ENCODE measurements at regions not wholly inside any gene's neighbourhood (a gene's known extent, or its start where the extent isn't known, plus 50 kb on each side); places are given as distances from the start of the nearest gene placed in this dataset.

DNA sequence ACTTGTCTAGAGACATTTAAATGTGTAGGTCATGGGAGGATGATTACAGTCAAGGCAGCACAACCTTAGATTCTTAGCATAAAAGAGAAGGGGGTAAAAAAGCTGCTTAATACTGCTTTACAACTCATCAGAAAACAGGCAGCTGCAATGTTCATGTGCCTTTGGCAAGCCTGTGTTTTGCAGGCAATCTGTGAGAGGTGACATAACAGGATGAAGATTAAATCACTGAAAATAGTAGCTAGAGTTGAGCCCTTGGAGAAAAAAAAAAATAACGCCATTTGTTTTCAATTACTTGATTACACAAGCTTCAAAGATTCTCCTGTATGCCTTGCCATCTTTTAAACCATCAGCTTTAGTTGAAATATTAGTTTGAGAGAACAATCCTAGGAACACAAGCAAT, 847.6 kb upstream of the LCORL start:
- Histone ChIP-seq H3K27ac (ENCODE audit: low read depth, low read length) (no peak overlapping the region), H3K9ac (ENCODE audit: low read length) (no peak overlapping the region), H3K36me3 (ENCODE audit: insufficient read depth, low read length) (no peaks in the 10 kb centered on the region), H3K9me3 (ENCODE audit: low read length) (no peaks in the 10 kb centered on the region), H3K27me3 (ENCODE audit: control insufficient read depth in 1 of 2, insufficient read depth in 2 of 2, low read length in 2 of 2) (no peaks in the 10 kb centered on the region), H3K4me3 (ENCODE audit: low read depth in 1 of 2, low read length in 2 of 2) (no peak overlapping the region), H3K4me1 (ENCODE audit: insufficient read depth, low read length) (no peaks in the 10 kb centered on the region)

DNA sequence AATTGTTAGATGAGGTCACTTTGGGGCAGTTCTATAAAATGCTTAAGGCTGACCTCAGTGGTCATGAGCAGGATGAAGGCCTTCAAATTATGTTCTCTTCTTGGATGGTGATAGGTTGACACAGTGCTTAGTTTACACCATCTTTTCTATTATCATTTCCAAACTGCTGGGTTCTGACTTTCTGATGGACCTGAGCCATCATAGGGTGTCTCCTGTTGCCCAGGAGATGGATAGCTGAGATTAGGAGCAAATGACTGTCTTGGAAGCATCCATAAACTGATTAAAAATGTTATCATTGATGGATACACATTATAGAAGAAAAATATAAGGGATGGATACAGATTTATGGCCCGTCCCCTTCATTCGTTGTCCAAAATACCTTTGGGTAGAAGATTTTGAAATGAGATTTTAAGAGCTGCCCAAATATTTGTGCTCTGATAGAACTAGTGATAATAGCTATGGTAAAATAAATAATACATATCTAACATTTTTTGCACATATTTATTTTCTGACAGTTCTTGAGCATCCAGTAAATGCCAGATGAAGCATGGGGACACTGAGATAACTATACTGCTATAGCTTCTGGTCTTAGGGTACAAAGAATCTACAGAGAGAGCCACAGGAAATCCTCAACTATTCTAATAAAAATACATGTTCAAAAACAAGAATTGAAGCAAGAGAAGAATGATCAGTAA, 839.4 kb upstream of the LCORL start:
- H3K27me3 ChIP-seq (ENCODE audit: control insufficient read depth in 1 of 2, insufficient read depth in 2 of 2, low read length in 2 of 2), result no peaks in the 10 kb centered on the region
- no peak overlapping the region for H3K4me3 ChIP-seq (ENCODE audit: low read depth in 1 of 2, low read length in 2 of 2)
- H3K4me1 ChIP-seq (ENCODE audit: insufficient read depth, low read length), result no peaks in the 10 kb centered on the region
- H3K27ac ChIP-seq (ENCODE audit: low read depth, low read length), result no peak overlapping the region
- H3K36me3 ChIP-seq (ENCODE audit: insufficient read depth, low read length), result no peaks in the 10 kb centered on the region
- no peaks in the 10 kb centered on the region for H3K9me3 ChIP-seq (ENCODE audit: low read length)
- H3K9ac ChIP-seq (ENCODE audit: low read length), result no peak overlapping the region

DNA sequence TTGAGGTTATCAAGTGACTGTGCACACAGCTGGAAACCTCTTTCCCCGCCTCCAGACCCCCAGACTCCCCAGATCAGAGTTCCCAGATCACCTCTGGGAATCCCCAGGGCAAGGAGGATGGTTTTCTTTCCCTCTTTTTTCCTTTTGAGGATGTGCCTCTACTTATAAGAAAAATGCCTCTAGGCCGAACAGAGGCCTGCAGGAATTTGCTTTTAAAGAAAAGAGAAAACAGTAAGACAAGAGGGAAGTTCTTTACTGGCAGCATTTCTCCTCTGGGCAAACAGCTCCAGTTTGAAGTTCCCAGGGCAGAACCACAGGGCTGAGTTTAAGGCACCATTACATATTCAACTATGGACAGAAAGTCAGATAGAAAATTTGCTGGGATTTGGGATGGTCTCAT, 837.9 kb upstream of the LCORL start:
- Histone ChIP-seq H3K27ac (ENCODE audit: low read depth, low read length) (no peak overlapping the region), H3K9me3 (ENCODE audit: low read length) (no peaks in the 10 kb centered on the region), H3K9ac (ENCODE audit: low read length) (no peak overlapping the region), H3K27me3 (ENCODE audit: control insufficient read depth in 1 of 2, insufficient read depth in 2 of 2, low read length in 2 of 2) (no peaks in the 10 kb centered on the region), H3K36me3 (ENCODE audit: insufficient read depth, low read length) (no peaks in the 10 kb centered on the region), H3K4me1 (ENCODE audit: insufficient read depth, low read length) (no peaks in the 10 kb centered on the region), H3K4me3 (ENCODE audit: low read depth in 1 of 2, low read length in 2 of 2) (no peak overlapping the region)

DNA sequence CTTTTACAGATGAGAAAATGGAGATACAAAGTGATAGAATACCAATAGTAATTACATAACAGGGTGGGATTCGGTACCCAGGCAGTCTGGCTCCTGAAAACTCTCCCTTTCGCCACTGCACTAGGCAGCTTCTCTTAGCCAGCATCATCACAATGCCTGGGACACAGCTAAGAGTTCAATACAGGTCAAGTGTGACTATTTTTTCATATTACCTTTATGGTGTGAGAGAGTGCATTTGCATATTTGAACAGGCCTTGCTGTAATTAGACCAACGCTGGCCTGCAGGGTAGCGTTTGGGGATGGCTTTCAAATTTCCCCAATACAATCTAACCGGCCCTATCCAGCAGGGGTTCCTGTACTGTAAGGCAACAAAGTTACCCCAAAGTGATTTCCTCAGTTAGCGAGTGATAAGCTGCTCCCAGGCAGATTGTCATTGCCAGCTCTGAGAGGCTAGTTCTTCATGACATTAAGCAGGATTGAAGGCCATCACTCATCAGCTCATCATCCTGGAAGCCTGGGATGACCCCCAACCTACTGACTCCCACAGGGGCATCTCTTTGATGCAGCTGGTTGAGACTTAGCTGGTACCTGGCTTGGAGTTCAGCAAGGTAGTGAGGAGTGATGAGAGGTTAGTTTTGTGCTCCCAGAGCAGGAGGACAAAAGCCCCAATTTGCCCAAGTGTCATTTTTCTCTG, 836.8 kb upstream of the LCORL start:
- Histone ChIP-seq H3K4me1 (ENCODE audit: insufficient read depth, low read length) (no peaks in the 10 kb centered on the region), H3K9ac (ENCODE audit: low read length) (no peak overlapping the region), H3K4me3 (ENCODE audit: low read depth in 1 of 2, low read length in 2 of 2) (no peak overlapping the region), H3K27me3 (ENCODE audit: control insufficient read depth in 1 of 2, insufficient read depth in 2 of 2, low read length in 2 of 2) (no peaks in the 10 kb centered on the region), H3K27ac (ENCODE audit: low read depth, low read length) (no peak overlapping the region), H3K9me3 (ENCODE audit: low read length) (no peaks in the 10 kb centered on the region), H3K36me3 (ENCODE audit: insufficient read depth, low read length) (no peaks in the 10 kb centered on the region)

DNA sequence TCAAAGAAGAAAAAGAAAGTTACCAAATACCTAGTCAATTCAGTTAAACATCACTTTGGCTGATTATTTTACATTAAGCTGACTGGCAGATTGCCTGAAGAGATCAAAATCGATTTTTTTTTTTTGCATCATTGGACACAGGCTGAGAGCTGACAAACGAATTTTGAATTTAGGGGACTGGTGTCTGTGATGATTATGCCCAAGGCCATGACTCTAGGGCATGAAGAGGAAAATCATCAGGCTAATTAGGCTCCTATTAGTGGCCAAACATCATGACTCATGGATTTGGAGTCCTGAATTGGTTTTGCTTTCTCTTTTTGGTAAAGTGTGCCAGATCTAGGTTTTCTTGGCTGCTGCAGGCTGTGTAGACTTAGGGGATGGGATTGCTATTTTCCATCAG, 829.3 kb upstream of the LCORL start:
- Histone ChIP-seq H3K9ac (ENCODE audit: low read length) (no peak overlapping the region), H3K27ac (ENCODE audit: low read depth, low read length) (no peak overlapping the region), H3K4me1 (ENCODE audit: insufficient read depth, low read length) (peaks cover 23% of the 10 kb centered on the region), H3K4me3 (ENCODE audit: low read depth in 1 of 2, low read length in 2 of 2) (no peak overlapping the region), H3K36me3 (ENCODE audit: insufficient read depth, low read length) (no peaks in the 10 kb centered on the region), H3K27me3 (ENCODE audit: control insufficient read depth in 1 of 2, insufficient read depth in 2 of 2, low read length in 2 of 2) (no peaks in the 10 kb centered on the region), H3K9me3 (ENCODE audit: low read length) (no peaks in the 10 kb centered on the region)

DNA sequence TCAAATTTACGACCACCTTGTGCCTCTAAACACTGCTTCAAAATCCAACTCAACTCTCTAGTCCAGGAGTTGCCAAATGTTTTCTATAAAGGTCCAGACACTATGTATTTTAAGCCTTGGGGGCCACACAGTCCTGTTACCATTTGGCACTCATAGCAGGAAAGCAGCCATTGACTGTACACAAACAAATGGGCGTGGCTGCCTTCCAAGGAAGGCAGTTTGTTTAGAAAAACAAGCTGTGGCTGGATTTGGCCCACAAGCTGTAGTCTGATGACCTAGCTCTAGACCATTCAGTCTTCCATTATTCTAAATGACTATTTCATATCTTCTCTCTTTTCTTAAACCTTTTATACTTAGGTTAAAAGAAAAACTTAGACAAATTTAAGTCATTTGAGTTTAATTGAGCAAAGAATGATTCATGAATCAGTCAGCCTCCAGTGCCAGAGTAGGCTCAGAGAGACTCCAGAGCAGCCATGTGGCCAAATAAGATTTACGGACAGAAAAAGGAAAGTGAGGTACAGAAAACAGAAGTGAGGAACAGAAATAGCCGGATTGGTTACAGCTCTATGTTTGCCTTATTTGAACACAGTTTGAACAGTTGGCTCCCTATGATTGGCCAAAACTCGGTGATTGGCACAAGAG, 825.8 kb upstream of the LCORL start:
- Histone ChIP-seq H3K4me3 (ENCODE audit: low read depth in 1 of 2, low read length in 2 of 2) (no peak overlapping the region), H3K36me3 (ENCODE audit: insufficient read depth, low read length) (no peaks in the 10 kb centered on the region), H3K9me3 (ENCODE audit: low read length) (peaks cover 4% of the 10 kb centered on the region), H3K9ac (ENCODE audit: low read length) (no peak overlapping the region), H3K4me1 (ENCODE audit: insufficient read depth, low read length) (peaks cover 23% of the 10 kb centered on the region), H3K27ac (ENCODE audit: low read depth, low read length) (no peak overlapping the region), H3K27me3 (ENCODE audit: control insufficient read depth in 1 of 2, insufficient read depth in 2 of 2, low read length in 2 of 2) (no peaks in the 10 kb centered on the region)

DNA sequence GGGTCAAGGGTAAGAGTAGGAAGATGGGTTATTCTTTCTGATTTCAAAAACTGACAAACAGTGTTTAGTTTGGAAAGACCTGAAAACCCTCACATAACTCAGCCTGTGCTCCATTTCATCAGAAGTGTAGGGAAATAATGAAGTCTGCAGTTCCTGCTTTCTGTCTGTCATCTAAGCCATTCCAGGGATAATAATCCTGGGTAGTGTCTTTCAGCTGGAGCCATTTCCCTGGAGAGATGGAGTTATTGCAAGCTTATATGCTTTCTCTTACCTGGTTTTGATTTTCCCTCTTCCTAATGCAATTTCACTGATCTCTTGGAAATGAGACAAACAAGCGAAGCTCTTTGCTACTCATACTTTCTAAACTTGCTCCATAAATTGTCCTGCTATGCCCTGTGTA, 824.8 kb upstream of the LCORL start:
- no peak overlapping the region for H3K4me3 ChIP-seq (ENCODE audit: low read depth in 1 of 2, low read length in 2 of 2)
- H3K9me3 ChIP-seq (ENCODE audit: low read length), result peaks cover 4% of the 10 kb centered on the region
- no peaks in the 10 kb centered on the region for H3K36me3 ChIP-seq (ENCODE audit: insufficient read depth, low read length)
- H3K9ac ChIP-seq (ENCODE audit: low read length), result no peak overlapping the region
- no peaks in the 10 kb centered on the region for H3K27me3 ChIP-seq (ENCODE audit: control insufficient read depth in 1 of 2, insufficient read depth in 2 of 2, low read length in 2 of 2)
- no peak overlapping the region for H3K27ac ChIP-seq (ENCODE audit: low read depth, low read length)
- peaks cover 23% of the 10 kb centered on the region for H3K4me1 ChIP-seq (ENCODE audit: insufficient read depth, low read length)

DNA sequence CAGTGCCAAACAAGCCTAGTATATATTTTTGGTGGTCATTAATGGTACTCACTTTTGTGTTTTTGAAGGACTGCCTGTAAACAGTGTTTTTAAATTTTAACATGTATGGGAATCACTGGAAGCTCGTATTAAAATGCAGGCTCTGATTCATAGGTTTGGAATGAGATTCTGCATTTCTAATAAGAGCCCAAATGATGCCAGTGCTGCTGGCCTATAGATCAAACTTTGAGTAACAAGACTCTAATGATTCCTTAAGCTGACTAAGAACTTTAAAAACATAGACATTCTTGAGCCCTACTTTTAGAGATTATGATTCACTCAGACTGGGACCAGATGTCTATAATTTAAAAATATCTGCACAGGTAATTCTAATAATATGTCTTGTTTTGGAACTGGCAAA, 823.2 kb upstream of the LCORL start:
- H3K4me3 ChIP-seq (ENCODE audit: low read depth in 1 of 2, low read length in 2 of 2), result no peak overlapping the region
- no peak overlapping the region for H3K9ac ChIP-seq (ENCODE audit: low read length)
- peaks cover 4% of the 10 kb centered on the region for H3K9me3 ChIP-seq (ENCODE audit: low read length)
- no peaks in the 10 kb centered on the region for H3K27me3 ChIP-seq (ENCODE audit: control insufficient read depth in 1 of 2, insufficient read depth in 2 of 2, low read length in 2 of 2)
- no peak overlapping the region for H3K27ac ChIP-seq (ENCODE audit: low read depth, low read length)
- no peaks in the 10 kb centered on the region for H3K36me3 ChIP-seq (ENCODE audit: insufficient read depth, low read length)
- H3K4me1 ChIP-seq (ENCODE audit: insufficient read depth, low read length), result peaks cover 23% of the 10 kb centered on the region

DNA sequence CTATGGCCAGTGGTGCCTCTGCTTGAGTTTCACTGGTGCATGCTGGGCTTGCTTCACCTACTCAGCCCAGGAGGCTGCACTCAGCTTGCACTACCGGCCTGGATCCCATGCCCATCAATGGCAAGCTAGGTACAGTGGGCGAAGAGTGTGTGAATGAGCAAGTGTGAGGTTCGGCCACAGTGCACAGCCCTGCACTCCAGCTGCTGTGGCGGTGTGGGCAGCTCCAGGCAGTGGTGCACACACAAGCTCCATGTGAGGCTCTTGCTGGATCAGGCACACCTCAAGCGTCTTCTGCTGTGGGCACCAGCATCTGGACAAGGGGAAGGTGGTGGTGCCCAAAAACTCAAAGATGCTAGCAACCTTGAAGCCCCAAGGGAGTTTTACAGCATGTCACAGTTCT, 820.9 kb upstream of the LCORL start:
- Histone ChIP-seq H3K27me3 (ENCODE audit: control insufficient read depth in 1 of 2, insufficient read depth in 2 of 2, low read length in 2 of 2) (no peaks in the 10 kb centered on the region), H3K27ac (ENCODE audit: low read depth, low read length) (no peak overlapping the region), H3K4me1 (ENCODE audit: insufficient read depth, low read length) (peaks cover 10% of the 10 kb centered on the region), H3K36me3 (ENCODE audit: insufficient read depth, low read length) (no peaks in the 10 kb centered on the region), H3K9me3 (ENCODE audit: low read length) (peaks cover 4% of the 10 kb centered on the region), H3K9ac (ENCODE audit: low read length) (no peak overlapping the region), H3K4me3 (ENCODE audit: low read depth in 1 of 2, low read length in 2 of 2) (no peak overlapping the region)

DNA sequence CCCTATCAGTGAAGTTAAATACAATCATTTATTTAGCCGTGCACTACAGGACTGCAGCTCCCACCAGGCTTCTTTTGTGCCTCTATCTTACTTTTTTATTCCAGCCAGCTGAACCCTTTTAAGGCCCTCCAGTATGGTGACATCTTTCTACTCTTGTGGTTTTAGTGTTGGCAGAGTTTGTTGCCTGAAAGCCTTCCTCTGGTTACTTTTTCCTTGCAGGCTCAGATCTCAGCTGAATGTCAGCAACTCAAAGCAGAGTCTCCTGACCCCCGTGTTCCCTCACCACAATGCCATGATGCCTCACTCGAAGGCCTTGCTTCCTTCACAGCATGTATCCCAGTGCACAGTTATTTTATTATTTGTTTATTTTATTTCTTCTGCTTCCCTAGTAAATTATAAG, 818.9 kb upstream of the LCORL start:
- Histone ChIP-seq H3K27me3 (ENCODE audit: control insufficient read depth in 1 of 2, insufficient read depth in 2 of 2, low read length in 2 of 2) (no peaks in the 10 kb centered on the region), H3K27ac (ENCODE audit: low read depth, low read length) (no peak overlapping the region), H3K4me1 (ENCODE audit: insufficient read depth, low read length) (no peaks in the 10 kb centered on the region), H3K36me3 (ENCODE audit: insufficient read depth, low read length) (no peaks in the 10 kb centered on the region), H3K4me3 (ENCODE audit: low read depth in 1 of 2, low read length in 2 of 2) (no peak overlapping the region), H3K9me3 (ENCODE audit: low read length) (peaks cover 4% of the 10 kb centered on the region), H3K9ac (ENCODE audit: low read length) (no peak overlapping the region)

DNA sequence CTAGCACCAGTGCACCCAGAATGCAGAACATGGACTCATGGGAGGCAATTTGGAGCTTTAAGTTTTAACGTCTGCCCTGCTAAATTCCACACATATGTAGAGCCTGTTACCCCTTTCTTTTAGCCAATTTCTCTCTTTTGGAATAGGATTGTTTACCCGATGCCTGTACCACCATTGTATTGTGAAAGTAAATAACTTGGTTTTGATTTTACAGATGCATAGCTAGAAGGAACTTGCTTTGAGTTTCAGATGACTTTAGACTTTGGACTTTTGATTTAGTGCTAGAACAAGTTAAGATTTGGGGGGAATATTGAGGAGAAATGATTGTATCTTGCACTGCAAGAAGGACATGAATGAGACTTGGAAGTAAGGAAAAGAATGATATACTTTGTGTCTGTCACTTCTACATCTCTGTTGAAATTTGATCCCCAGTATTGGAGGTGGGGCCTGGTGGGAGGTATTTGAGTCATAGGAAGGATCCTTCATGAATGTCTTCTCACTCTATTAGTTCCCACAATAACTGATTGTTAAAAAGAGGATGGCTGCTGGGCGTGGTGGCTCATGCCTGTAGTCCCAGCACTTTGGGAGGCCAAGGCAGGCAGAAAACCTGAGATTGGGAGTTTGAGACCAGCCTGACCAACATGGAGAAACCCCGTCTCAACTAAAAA, 794.8 kb upstream of the LCORL start:
- no peaks in the 10 kb centered on the region for H3K9me3 ChIP-seq (ENCODE audit: low read length)
- no peaks in the 10 kb centered on the region for H3K36me3 ChIP-seq (ENCODE audit: insufficient read depth, low read length)
- no peak overlapping the region for H3K9ac ChIP-seq (ENCODE audit: low read length)
- H3K4me3 ChIP-seq (ENCODE audit: low read depth in 1 of 2, low read length in 2 of 2), result no peak overlapping the region
- no peaks in the 10 kb centered on the region for H3K27me3 ChIP-seq (ENCODE audit: control insufficient read depth in 1 of 2, insufficient read depth in 2 of 2, low read length in 2 of 2)
- no peaks in the 10 kb centered on the region for H3K4me1 ChIP-seq (ENCODE audit: insufficient read depth, low read length)
- H3K27ac ChIP-seq (ENCODE audit: low read depth, low read length), result no peak overlapping the region
